SK-N-SH (cell line): ENCODE measurements at regions not wholly inside any gene's neighbourhood (a gene's known extent, or its start where the extent isn't known, plus 50 kb on each side); places are given as distances from the start of the nearest gene placed in this dataset.

ENCODE experiments used
- CTCF ChIP-seq: fragments of 200-600 bp; sonication (generic); IDR thresholded peaks from 2 replicates; pipeline ENCODE4 v1.6.1; 2017; ENCODE audit warnings: antibody characterized with exemption, mild to moderate bottlenecking, moderate library complexity
- GABPA ChIP-seq: IDR thresholded peaks from 2 replicates; pipeline ENCODE4 v1.4.0; 2012; ENCODE audit warnings: low read depth, mild to moderate bottlenecking
- GATA2 ChIP-seq: sonication (generic); formaldehyde crosslinking; IDR thresholded peaks from 2 replicates; pipeline ENCODE4 v1.5.0; 2020; ENCODE audit warnings: mild to moderate bottlenecking, missing genetic modification reagents
- RAD21 ChIP-seq: IDR thresholded peaks from 2 replicates; pipeline ENCODE4 v1.6.1; 2012; ENCODE audit warnings: mild to moderate bottlenecking, low read length
- REST ChIP-seq: IDR thresholded peaks from 2 replicates; pipeline ENCODE4 v1.6.1; 2012; ENCODE audit warnings: mild to moderate bottlenecking, low read depth, low read length, moderate library complexity
- RFX5 ChIP-seq: IDR thresholded peaks from 2 replicates; pipeline ENCODE4 v1.6.1; 2012; ENCODE audit warnings: mild to moderate bottlenecking, improper control_type of control experiment, low read length
- SMC3 ChIP-seq: IDR thresholded peaks from 2 replicates; pipeline ENCODE4 v1.6.1; 2012; ENCODE audit warnings: low read depth, low read length, improper control_type of control experiment
- TEAD4 ChIP-seq: IDR thresholded peaks from 2 replicates; pipeline ENCODE4 v1.4.0; 2012; ENCODE audit warnings: mild to moderate bottlenecking, borderline replicate concordance; ENCODE audit not compliant: insufficient read depth

GRCh38 chr1:47650611-47651010, 212.8 kb downstream of the FOXD2 start:
- TF ChIP-seq SMC3 (no peak), GABPA (no peak), CTCF (no peak), REST (no peak), TEAD4 (no peak), GATA2 (no peak), RAD21 (no peak), RFX5 (no peak)
